Panc1 (cell line): ENCODE measurements at regions not wholly inside any gene's neighbourhood (a gene's known extent, or its start where the extent isn't known, plus 50 kb on each side); places are given as distances from the start of the nearest gene placed in this dataset.

Experiments
- ATAC-seq: fragments of 200-7000 bp; cut with Tn5 transposase; 2 replicates; pipeline ENCODE4 v1.9.1; 2020; ENCODE audit warnings: mild to moderate bottlenecking, moderate library complexity
- BruUV-seq: library from RNA; stranded (reverse); fragments of 400-500 nt; replicated peaks from 2 replicates; lab custom pipeline; 2021; lab: Mats Ljungman, UMichigan
- CTCF ChIA-PET: fragments of 300-600 bp; sonication (Branson Sonifier 250); formaldehyde crosslinking; loops from one replicate; lab custom pipeline; 2022; ENCODE audit warnings: antibody characterized with exemption; lab: Charles Lee
- POLR2A ChIA-PET: fragments of 300-600 bp; sonication (Branson Sonifier 250); formaldehyde crosslinking; loops from one replicate; lab custom pipeline; 2022; ENCODE audit warnings: antibody characterized with exemption; lab: Charles Lee
- DNase-seq: peaks from one replicate; pipeline ENCODE4 v3.0.0-alpha.2; 2010; ENCODE audit warnings: low read depth, low spot score
- H3K27ac ChIP-seq: 2 replicates; pipeline ENCODE4 v1.5.1; 2011; ENCODE audit warnings: mild to moderate bottlenecking, low read length, inconsistent platforms
- H3K27me3 ChIP-seq: fragments of 200-500 bp; sonication (Bioruptor generic); 2 replicates; pipeline ENCODE4 v1.6.0; 2014; ENCODE audit warnings: low read length, inconsistent platforms; ENCODE audit not compliant: control insufficient read depth, insufficient read depth
- H3K36me3 ChIP-seq: fragments of 200-500 bp; sonication (Bioruptor generic); 2 replicates; pipeline ENCODE4 v1.5.1; 2014; ENCODE audit warnings: inconsistent platforms, mild to moderate bottlenecking, low read length, moderate library complexity; ENCODE audit not compliant: control insufficient read depth, insufficient read depth
- H3K4me1 ChIP-seq: 2 replicates; pipeline ENCODE4 v1.5.1; 2011; ENCODE audit warnings: inconsistent platforms, mild to moderate bottlenecking, low read length, moderate library complexity; ENCODE audit not compliant: control insufficient read depth, insufficient read depth
- H3K4me3 ChIP-seq, 2 experiments: 2 replicates each; pipeline ENCODE4 v1.5.1; 2011 to 2012; ENCODE audit warnings: low read depth in 2 of 2, low read length in 2 of 2, mild to moderate bottlenecking in 2 of 2, inconsistent platforms in 1 of 2, moderate library complexity in 1 of 2
- H3K9me3 ChIP-seq: fragments of 200-500 bp; sonication (Bioruptor generic); 2 replicates; pipeline ENCODE4 v1.5.1; 2014; ENCODE audit warnings: low read depth, mild to moderate bottlenecking, inconsistent platforms, low read length, moderate library complexity; ENCODE audit not compliant: control insufficient read depth, insufficient read depth
- CTCF ChIP-seq: fragments of 450-650 bp; IDR thresholded peaks from 2 replicates; pipeline ENCODE4 v1.5.1; 2017; ENCODE audit warnings: mild to moderate bottlenecking
- POLR2AphosphoS5 ChIP-seq: IDR thresholded peaks from 2 replicates; pipeline ENCODE4 v1.6.1; 2012; ENCODE audit warnings: mild to moderate bottlenecking, low read depth, low read length, moderate library complexity
- REST ChIP-seq, 2 experiments: IDR thresholded peaks; 2 replicates each; pipeline ENCODE4 v1.6.1; 2011 to 2012; ENCODE audit warnings: low read depth in 2 of 2, control low read depth in 1 of 2, low read length in 1 of 2, mild to moderate bottlenecking in 1 of 2, moderate library complexity in 1 of 2; ENCODE audit not compliant: insufficient read depth in 1 of 2
- SIN3A ChIP-seq: IDR thresholded peaks from 2 replicates; pipeline ENCODE4 v1.6.1; 2012; ENCODE audit warnings: low read depth, mild to moderate bottlenecking, low read length, moderate library complexity, borderline replicate concordance; ENCODE audit not compliant: insufficient read depth
- TCF7L2 ChIP-seq: IDR thresholded peaks from 2 replicates; pipeline ENCODE4 v1.6.1; 2011; ENCODE audit warnings: mild to moderate bottlenecking, low read depth, low read length, inconsistent platforms
- in situ Hi-C: cut with HindIII; loops from 2 replicates; pipeline ENCODE4 v1.10.0; 2016; ENCODE audit warnings: low sequenced_read_pairs, low pct_unique_long_range_greater_than_20kb
- intact Hi-C: fragments of 100-400 bp; cut with micrococcal nuclease; formaldehyde crosslinking; loops from one replicate; pipeline ENCODE4 v1.10.0; 2022; ENCODE audit not compliant: unreplicated experiment

- no peak for TF ChIP-seq POLR2AphosphoS5
- no peak for TF ChIP-seq REST (IDR thresholded peaks at IDR 0.05; ENCODE audit: insufficient read depth in 1 of 2, low read depth in 2 of 2, low read length in 1 of 2)
- no peak for TF ChIP-seq TCF7L2
- TF ChIP-seq CTCF: no peak
- no peak for TF ChIP-seq SIN3A
- intact Hi-C loops (no loop called here), in situ Hi-C loops (no loop called here)
- POLR2A ChIA-PET: no interaction called here
- H3K27me3 ChIP-seq: no peaks in the 10 kb centered on the region
- CTCF ChIA-PET: no interaction called here
- BruUV-seq: no TSS peak
- ATAC-seq (no peak), DNase-seq (no peak)
- no peaks in the 10 kb centered on the region for H3K4me1 ChIP-seq
- no peak overlapping the region for H3K27ac ChIP-seq
- H3K36me3 ChIP-seq: no peaks in the 10 kb centered on the region
- H3K4me3 ChIP-seq: no peak overlapping the region
- H3K9me3 ChIP-seq: no peaks in the 10 kb centered on the region
Observed at GRCh38 chr1:194028002-194028401, 841.6 kb upstream of the B3GALT2 start.

GRCh38 chr1:194026422-194026821, 840.0 kb upstream of the B3GALT2 start:
- H3K27me3 ChIP-seq: no peaks in the 10 kb centered on the region
- no peak for ATAC-seq
- no peaks in the 10 kb centered on the region for H3K36me3 ChIP-seq
- no peak overlapping the region for H3K4me3 ChIP-seq
- intact Hi-C loops: no loop called here
- POLR2A ChIA-PET: no interaction called here
- CTCF ChIA-PET: no interaction called here
- TF ChIP-seq SIN3A: no peak
- no peak for TF ChIP-seq POLR2AphosphoS5
- TF ChIP-seq TCF7L2: no peak
- TF ChIP-seq REST (IDR thresholded peaks at IDR 0.05; ENCODE audit: insufficient read depth in 1 of 2, low read depth in 2 of 2, low read length in 1 of 2): no peak
- no peak for TF ChIP-seq CTCF
- H3K9me3 ChIP-seq: no peaks in the 10 kb centered on the region
- DNase-seq: no peak
- in situ Hi-C loops: no loop called here
- no peak overlapping the region for H3K27ac ChIP-seq
- BruUV-seq: no TSS peak
- H3K4me1 ChIP-seq: no peaks in the 10 kb centered on the region
